ENCODE measurements at regions not wholly inside any gene's neighbourhood (a gene's known extent, or its start where the extent isn't known, plus 50 kb on each side); places are given as distances from the start of the nearest gene placed in this dataset.
"Not testable (repeated sequence)": the region's sequence is repeated elsewhere in the genome, so short reads cannot be mapped to it uniquely, and the experiment has no call there.

- DNase-seq (ENCODE audit: low read depth) = no peak
- in situ Hi-C loops (cut with HindIII; ENCODE audit: low pct_unique_long_range_greater_than_20kb, low sequenced_read_pairs) = no loop called here
Measured at GRCh38 chr9:120338340-120338739, 241.6 kb downstream of the CDK5RAP2 start.

GRCh38 chr9:120337131-120337530, 242.8 kb downstream of the CDK5RAP2 start:
- DNase-seq (ENCODE audit: low read depth) = no peak
- in situ Hi-C loops (cut with HindIII; ENCODE audit: low pct_unique_long_range_greater_than_20kb, low sequenced_read_pairs) = no loop called here

- in situ Hi-C loops (cut with HindIII; ENCODE audit: low pct_unique_long_range_greater_than_20kb, low sequenced_read_pairs) = no loop called here
- no peak for DNase-seq (ENCODE audit: low read depth)
Measured at GRCh38 chr9:120336753-120337090, 243.2 kb downstream of the CDK5RAP2 start.

- in situ Hi-C loops (cut with HindIII; ENCODE audit: low pct_unique_long_range_greater_than_20kb, low sequenced_read_pairs) = no loop called here
- no peak for DNase-seq (ENCODE audit: low read depth)
Measured at GRCh38 chr9:120336021-120336752, 243.8 kb downstream of the CDK5RAP2 start.

- in situ Hi-C loops (cut with HindIII; ENCODE audit: low pct_unique_long_range_greater_than_20kb, low sequenced_read_pairs) = no loop called here
- DNase-seq (ENCODE audit: low read depth) = no peak
Measured at GRCh38 chr9:120331913-120332312, 248.1 kb downstream of the CDK5RAP2 start.

GRCh38 chr9:120330031-120330430, 249.9 kb downstream of the CDK5RAP2 start:
- in situ Hi-C loops (cut with HindIII; ENCODE audit: low pct_unique_long_range_greater_than_20kb, low sequenced_read_pairs) = no loop called here
- no peak for DNase-seq (ENCODE audit: low read depth)

- in situ Hi-C loops (cut with HindIII; ENCODE audit: low pct_unique_long_range_greater_than_20kb, low sequenced_read_pairs) = no loop called here
- DNase-seq (ENCODE audit: low read depth) = no peak
Measured at GRCh38 chr9:120327322-120327721, 252.6 kb downstream of the CDK5RAP2 start.

GRCh38 chr9:120326049-120326693, 253.8 kb downstream of the CDK5RAP2 start:
- in situ Hi-C loops (cut with HindIII; ENCODE audit: low pct_unique_long_range_greater_than_20kb, low sequenced_read_pairs) = no loop called here
- no peak for DNase-seq (ENCODE audit: low read depth)

GRCh38 chr9:120324996-120325642, 254.8 kb downstream of the CDK5RAP2 start:
- DNase-seq (ENCODE audit: low read depth) = no peak
- in situ Hi-C loops (cut with HindIII; ENCODE audit: low pct_unique_long_range_greater_than_20kb, low sequenced_read_pairs) = no loop called here

- DNase-seq (ENCODE audit: low read depth) = no peak
- in situ Hi-C loops (cut with HindIII; ENCODE audit: low pct_unique_long_range_greater_than_20kb, low sequenced_read_pairs) = no loop called here
Measured at GRCh38 chr9:120324461-120324860, 255.5 kb downstream of the CDK5RAP2 start.

- in situ Hi-C loops (cut with HindIII; ENCODE audit: low pct_unique_long_range_greater_than_20kb, low sequenced_read_pairs) = no loop called here
- no peak for DNase-seq (ENCODE audit: low read depth)
Measured at GRCh38 chr9:120323125-120323524, 256.8 kb downstream of the CDK5RAP2 start.

GRCh38 chr9:120319452-120319851, 260.5 kb downstream of the CDK5RAP2 start:
- in situ Hi-C loops (cut with HindIII; ENCODE audit: low pct_unique_long_range_greater_than_20kb, low sequenced_read_pairs) = no loop called here
- DNase-seq (ENCODE audit: low read depth) = no peak

- DNase-seq (ENCODE audit: low read depth) = no peak
- in situ Hi-C loops (cut with HindIII; ENCODE audit: low pct_unique_long_range_greater_than_20kb, low sequenced_read_pairs) = no loop called here
Measured at GRCh38 chr9:120315154-120315553, 264.8 kb downstream of the CDK5RAP2 start.

- DNase-seq (ENCODE audit: low read depth) = no peak
- in situ Hi-C loops (cut with HindIII; ENCODE audit: low pct_unique_long_range_greater_than_20kb, low sequenced_read_pairs) = no loop called here
Measured at GRCh38 chr9:120312031-120312430, 267.9 kb downstream of the CDK5RAP2 start.

- in situ Hi-C loops (cut with HindIII; ENCODE audit: low pct_unique_long_range_greater_than_20kb, low sequenced_read_pairs) = no loop called here
- DNase-seq (ENCODE audit: low read depth) = no peak
Measured at GRCh38 chr9:120310035-120310434, 269.9 kb downstream of the CDK5RAP2 start.

- DNase-seq (ENCODE audit: low read depth) = no peak
- in situ Hi-C loops (cut with HindIII; ENCODE audit: low pct_unique_long_range_greater_than_20kb, low sequenced_read_pairs) = no loop called here
Measured at GRCh38 chr9:120308495-120308894, 271.5 kb downstream of the CDK5RAP2 start.

- DNase-seq (ENCODE audit: low read depth) = no peak
- in situ Hi-C loops (cut with HindIII; ENCODE audit: low pct_unique_long_range_greater_than_20kb, low sequenced_read_pairs) = no loop called here
Measured at GRCh38 chr9:120307599-120307998, 272.4 kb downstream of the CDK5RAP2 start.

- in situ Hi-C loops (cut with HindIII; ENCODE audit: low pct_unique_long_range_greater_than_20kb, low sequenced_read_pairs) = no loop called here
- no peak for DNase-seq (ENCODE audit: low read depth)
Measured at GRCh38 chr9:120306561-120306960, 273.4 kb downstream of the CDK5RAP2 start.

- in situ Hi-C loops (cut with HindIII; ENCODE audit: low pct_unique_long_range_greater_than_20kb, low sequenced_read_pairs) = no loop called here
- no peak for DNase-seq (ENCODE audit: low read depth)
Measured at GRCh38 chr9:120306088-120306487, 273.9 kb downstream of the CDK5RAP2 start.

- in situ Hi-C loops (cut with HindIII; ENCODE audit: low pct_unique_long_range_greater_than_20kb, low sequenced_read_pairs); DNase-seq (ENCODE audit: low read depth): not testable (repeated sequence)
Measured at GRCh38 chr9:120304896-120305295, 275.1 kb downstream of the CDK5RAP2 start.

Measured in Caki2 (cell line).